Caco-2 (cell line): ENCODE measurements at regions not wholly inside any gene's neighbourhood (a gene's known extent, or its start where the extent isn't known, plus 50 kb on each side); places are given as distances from the start of the nearest gene placed in this dataset.

Experiments used
- BruUV-seq: library from RNA; stranded (reverse); fragments of 400-500 nt; replicated peaks from 2 replicates; lab custom pipeline; 2021; lab: Mats Ljungman, UMichigan
- CTCF ChIA-PET: fragments of 300-600 bp; sonication (Branson Sonifier 250); formaldehyde crosslinking; loops from one replicate; lab custom pipeline; 2022; ENCODE audit warnings: antibody characterized with exemption; lab: Charles Lee
- POLR2A ChIA-PET: fragments of 300-600 bp; sonication (Branson Sonifier 250); formaldehyde crosslinking; loops from one replicate; lab custom pipeline; 2022; ENCODE audit warnings: antibody characterized with exemption; lab: Charles Lee
- DNase-seq, 2 experiments: peaks; one replicate each; pipeline versions ENCODE4 v3.0.0 to v3.0.0-alpha.2; 2020 to 2022
- H3K27me3 ChIP-seq: replicated peaks from 2 replicates; pipeline ENCODE4 v1.6.0; 2011; ENCODE audit warnings: low read length; ENCODE audit not compliant: control insufficient read depth, insufficient read depth
- H3K36me3 ChIP-seq: 2 replicates; pipeline ENCODE4 v1.5.1; 2011; ENCODE audit warnings: low read length; ENCODE audit not compliant: control insufficient read depth, insufficient read depth
- H3K4me1 ChIP-seq: fragments of 250-450 bp; sonication (Bioruptor Pico); 2 replicates; pipeline ENCODE4 v1.5.1; 2020; ENCODE audit warnings: mild to moderate bottlenecking
- H3K4me3 ChIP-seq: 2 replicates; pipeline ENCODE4 v1.5.1; 2011; ENCODE audit warnings: low read depth, mild to moderate bottlenecking, control low read depth, low read length
- H3K9me3 ChIP-seq: fragments of 250-450 bp; sonication (Bioruptor Pico); 2 replicates; pipeline ENCODE4 v1.5.1; 2020; ENCODE audit warnings: mild to moderate bottlenecking, moderate library complexity
- H3K27ac Mint-ChIP-seq: one replicate; pipeline ENCODE4 v1.8.0; 2022; ENCODE audit warnings: mixed read lengths; ENCODE audit not compliant: unreplicated experiment
- H3K27me3 Mint-ChIP-seq: one replicate; pipeline ENCODE4 v1.8.0; 2022; ENCODE audit warnings: mixed read lengths; ENCODE audit not compliant: insufficient read depth, unreplicated experiment
- H3K36me3 Mint-ChIP-seq: one replicate; pipeline ENCODE4 v1.8.0; 2022; ENCODE audit warnings: mild to moderate bottlenecking, mixed read lengths; ENCODE audit not compliant: insufficient read depth, unreplicated experiment
- H3K4me1 Mint-ChIP-seq: one replicate; pipeline ENCODE4 v1.8.0; 2022; ENCODE audit warnings: low read depth, mixed read lengths; ENCODE audit not compliant: unreplicated experiment
- H3K4me3 Mint-ChIP-seq: one replicate; pipeline ENCODE4 v1.8.0; 2022; ENCODE audit warnings: mild to moderate bottlenecking, moderate library complexity, mixed read lengths; ENCODE audit not compliant: unreplicated experiment
- H3K9me3 Mint-ChIP-seq: one replicate; pipeline ENCODE4 v1.8.0; 2022; ENCODE audit warnings: mixed read lengths; ENCODE audit not compliant: unreplicated experiment
- CTCF ChIP-seq, 2 experiments: fragments of 200-600 bp in 1 of 2; IDR thresholded peaks; 1 replicate in 1 of 2; 2 replicates in 1 of 2; pipeline versions ENCODE4 v1.5.1 to v1.8.0; 2011 to 2022; ENCODE audit warnings: antibody characterized with exemption in 1 of 2, control low read depth in 1 of 2, inconsistent platforms in 1 of 2, low read depth in 1 of 2, low read length in 1 of 2, mild to moderate bottlenecking in 1 of 2, moderate library complexity in 1 of 2; ENCODE audit not compliant: insufficient read depth in 1 of 2, severe bottlenecking in 1 of 2, unreplicated experiment in 1 of 2
- intact Hi-C: fragments of 100-400 bp; cut with micrococcal nuclease; formaldehyde crosslinking; loops from one replicate; pipeline ENCODE4 v1.10.0; 2022; ENCODE audit not compliant: unreplicated experiment

- DNase-seq, result no peak
- Histone ChIP-seq H3K9me3 (no peaks in the 10 kb centered on the region), H3K27me3 (no peaks in the 10 kb centered on the region), H3K4me1 (peaks cover 14% of the 10 kb centered on the region), H3K4me3 (no peak overlapping the region), H3K36me3 (no peaks in the 10 kb centered on the region)
- BruUV-seq, result no TSS peak
- peaks cover 21% of the 10 kb centered on the region for H3K9me3 Mint-ChIP-seq
- POLR2A ChIA-PET, result no interaction called here
- CTCF ChIA-PET, result no interaction called here
- no peaks in the 10 kb centered on the region for H3K27me3 Mint-ChIP-seq
- H3K36me3 Mint-ChIP-seq, result peaks cover 5% of the 10 kb centered on the region
- TF ChIP-seq CTCF (IDR thresholded peaks at IDR 0.05; ENCODE audit: insufficient read depth in 1 of 2, low read depth in 1 of 2, low read length in 1 of 2, severe bottlenecking in 1 of 2, unreplicated experiment in 1 of 2), result no peak
- H3K27ac Mint-ChIP-seq, result no peak overlapping the region
- no peak overlapping the region for H3K4me3 Mint-ChIP-seq
- intact Hi-C loops, result no loop called here
- H3K4me1 Mint-ChIP-seq, result peaks cover 44% of the 10 kb centered on the region
Observed at GRCh38 chr13:50344717-50345116, 329.5 kb downstream of the KCNRG start.

- intact Hi-C loops, result no loop called here
- BruUV-seq, result no TSS peak
- Mint-ChIP-seq H3K4me3 (no peak overlapping the region), H3K36me3 (peaks cover 5% of the 10 kb centered on the region), H3K27me3 (no peaks in the 10 kb centered on the region), H3K4me1 (peaks cover 38% of the 10 kb centered on the region), H3K27ac (no peak overlapping the region), H3K9me3 (peaks cover 21% of the 10 kb centered on the region)
- POLR2A ChIA-PET, result no interaction called here
- H3K4me1 ChIP-seq, result peaks cover 14% of the 10 kb centered on the region
- no peaks in the 10 kb centered on the region for H3K36me3 ChIP-seq
- no peak for DNase-seq
- H3K27me3 ChIP-seq, result no peaks in the 10 kb centered on the region
- CTCF ChIA-PET, result no interaction called here
- no peak overlapping the region for H3K4me3 ChIP-seq
- no peak for TF ChIP-seq CTCF (IDR thresholded peaks at IDR 0.05; ENCODE audit: insufficient read depth in 1 of 2, low read depth in 1 of 2, low read length in 1 of 2, severe bottlenecking in 1 of 2, unreplicated experiment in 1 of 2)
- no peaks in the 10 kb centered on the region for H3K9me3 ChIP-seq
Observed at GRCh38 chr13:50345804-50346203, 330.6 kb downstream of the KCNRG start.

- no peak overlapping the region for H3K27ac Mint-ChIP-seq
- H3K4me1 Mint-ChIP-seq, result peaks cover 29% of the 10 kb centered on the region
- no peaks in the 10 kb centered on the region for H3K27me3 ChIP-seq
- H3K36me3 Mint-ChIP-seq, result no peaks in the 10 kb centered on the region
- intact Hi-C loops, result no loop called here
- DNase-seq, result no peak
- peaks cover 14% of the 10 kb centered on the region for H3K4me1 ChIP-seq
- H3K9me3 Mint-ChIP-seq, result peaks cover 21% of the 10 kb centered on the region
- ChIA-PET POLR2A (no interaction called here), CTCF (no interaction called here)
- no peaks in the 10 kb centered on the region for H3K36me3 ChIP-seq
- TF ChIP-seq CTCF (IDR thresholded peaks at IDR 0.05; ENCODE audit: insufficient read depth in 1 of 2, low read depth in 1 of 2, low read length in 1 of 2, severe bottlenecking in 1 of 2, unreplicated experiment in 1 of 2), result no peak
- no peaks in the 10 kb centered on the region for H3K27me3 Mint-ChIP-seq
- no peak overlapping the region for H3K4me3 Mint-ChIP-seq
- no peaks in the 10 kb centered on the region for H3K9me3 ChIP-seq
- no TSS peak for BruUV-seq
- H3K4me3 ChIP-seq, result no peak overlapping the region
Observed at GRCh38 chr13:50348371-50348770, 333.1 kb downstream of the KCNRG start.
